HG03460 (cell line): ENCODE measurements at regions not wholly inside any gene's neighbourhood (a gene's known extent, or its start where the extent isn't known, plus 50 kb on each side); places are given as distances from the start of the nearest gene placed in this dataset.
"Not testable (repeated sequence)": the region's sequence is repeated elsewhere in the genome, so short reads cannot be mapped to it uniquely, and the experiment has no call there.

Experiments used
- ATAC-seq: cut with Tn5 transposase; IDR thresholded peaks from one replicate; pipeline ENCODE4 v1.9.1; 2021; ENCODE audit not compliant: unreplicated experiment

GRCh38 chr14:19120383-19120782 is 153.1 kb downstream of the POTEM start:
- not testable (repeated sequence) for ATAC-seq

- not testable (repeated sequence) for ATAC-seq
Measured at GRCh38 chr14:19126269-19127051, 159.2 kb downstream of the POTEM start.

- not testable (repeated sequence) for ATAC-seq
Measured at GRCh38 chr14:19127664-19128435, 160.6 kb downstream of the POTEM start.

GRCh38 chr14:19131553-19131952 is 164.3 kb downstream of the POTEM start:
- not testable (repeated sequence) for ATAC-seq

GRCh38 chr14:19132013-19132835 is 165.0 kb downstream of the POTEM start:
- not testable (repeated sequence) for ATAC-seq

- not testable (repeated sequence) for ATAC-seq
Measured at GRCh38 chr14:19132836-19133120, 165.5 kb downstream of the POTEM start.

GRCh38 chr14:19157106-19157709 is 190.0 kb downstream of the POTEM start:
- not testable (repeated sequence) for ATAC-seq

GRCh38 chr14:19158012-19158411 is 190.8 kb downstream of the POTEM start:
- ATAC-seq: not testable (repeated sequence)

GRCh38 chr14:19158588-19158987 is 191.4 kb downstream of the POTEM start:
- ATAC-seq: not testable (repeated sequence)

- ATAC-seq: not testable (repeated sequence)
Measured at GRCh38 chr14:19159003-19159625, 191.9 kb downstream of the POTEM start.

- ATAC-seq: not testable (repeated sequence)
Measured at GRCh38 chr14:19160379-19160778, 193.1 kb downstream of the POTEM start.

- not testable (repeated sequence) for ATAC-seq
Measured at GRCh38 chr14:19161251-19162033, 194.2 kb downstream of the POTEM start.

- ATAC-seq: not testable (repeated sequence)
Measured at GRCh38 chr14:19162034-19162706, 194.9 kb downstream of the POTEM start.

GRCh38 chr14:19162920-19163319 is 195.7 kb downstream of the POTEM start:
- ATAC-seq: not testable (repeated sequence)

- ATAC-seq: not testable (repeated sequence)
Measured at GRCh38 chr14:19163891-19164290, 196.7 kb downstream of the POTEM start.

- ATAC-seq: not testable (repeated sequence)
Measured at GRCh38 chr14:19164426-19164825, 197.2 kb downstream of the POTEM start.

GRCh38 chr14:19166056-19166455 is 198.8 kb downstream of the POTEM start:
- not testable (repeated sequence) for ATAC-seq

- not testable (repeated sequence) for ATAC-seq
Measured at GRCh38 chr14:19167454-19168190, 200.4 kb downstream of the POTEM start.
